Astrocyte of the cerebellum (primary cell): ENCODE measurements at regions not wholly inside any gene's neighbourhood (a gene's known extent, or its start where the extent isn't known, plus 50 kb on each side); places are given as distances from the start of the nearest gene placed in this dataset.

Experiments used
- DNase-seq: peaks from one replicate; pipeline ENCODE4 v3.0.0-alpha.2; 2011; ENCODE audit warnings: low read depth
- H3K4me3 ChIP-seq: 2 replicates; pipeline ENCODE4 v1.5.1; 2011; ENCODE audit warnings: mild to moderate bottlenecking, low read depth, low read length, moderate library complexity
- in situ Hi-C: cut with HindIII; loops from 2 replicates; pipeline ENCODE4 v1.10.0; 2017; ENCODE audit warnings: low sequenced_read_pairs
- TF ChIP-seq, protein P1 (sequence below): IDR thresholded peaks from 2 replicates; pipeline ENCODE4 v1.5.1; 2012; ENCODE audit warnings: low read length, low read depth, moderate library complexity, mild to moderate bottlenecking; ENCODE audit errors: missing control alignments

DNA sequence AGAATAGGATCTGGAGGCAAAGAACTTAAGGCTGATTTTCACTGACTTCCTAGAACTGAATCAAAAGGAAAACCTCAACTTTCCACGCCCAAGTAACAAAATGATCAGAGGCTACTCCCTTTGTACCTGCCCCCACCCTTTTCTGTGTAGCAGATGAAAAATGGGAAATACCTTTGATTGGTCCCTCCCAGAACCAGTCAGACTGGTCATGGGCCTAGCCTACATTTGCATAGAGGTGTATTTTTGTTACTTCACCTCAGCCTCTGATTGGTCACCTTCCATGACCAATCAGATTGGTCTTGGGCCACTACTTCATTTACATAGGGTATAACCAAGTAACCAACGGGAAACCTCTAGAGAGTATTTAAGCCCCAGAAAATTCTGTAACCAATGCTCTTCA, 1553.5 kb upstream of the C9orf72 start:
- TF ChIP-seq, protein P1, sequence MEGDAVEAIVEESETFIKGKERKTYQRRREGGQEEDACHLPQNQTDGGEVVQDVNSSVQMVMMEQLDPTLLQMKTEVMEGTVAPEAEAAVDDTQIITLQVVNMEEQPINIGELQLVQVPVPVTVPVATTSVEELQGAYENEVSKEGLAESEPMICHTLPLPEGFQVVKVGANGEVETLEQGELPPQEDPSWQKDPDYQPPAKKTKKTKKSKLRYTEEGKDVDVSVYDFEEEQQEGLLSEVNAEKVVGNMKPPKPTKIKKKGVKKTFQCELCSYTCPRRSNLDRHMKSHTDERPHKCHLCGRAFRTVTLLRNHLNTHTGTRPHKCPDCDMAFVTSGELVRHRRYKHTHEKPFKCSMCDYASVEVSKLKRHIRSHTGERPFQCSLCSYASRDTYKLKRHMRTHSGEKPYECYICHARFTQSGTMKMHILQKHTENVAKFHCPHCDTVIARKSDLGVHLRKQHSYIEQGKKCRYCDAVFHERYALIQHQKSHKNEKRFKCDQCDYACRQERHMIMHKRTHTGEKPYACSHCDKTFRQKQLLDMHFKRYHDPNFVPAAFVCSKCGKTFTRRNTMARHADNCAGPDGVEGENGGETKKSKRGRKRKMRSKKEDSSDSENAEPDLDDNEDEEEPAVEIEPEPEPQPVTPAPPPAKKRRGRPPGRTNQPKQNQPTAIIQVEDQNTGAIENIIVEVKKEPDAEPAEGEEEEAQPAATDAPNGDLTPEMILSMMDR: no peak
- in situ Hi-C loops: no loop called here
- DNase-seq: no peak
- H3K4me3 ChIP-seq: no peak overlapping the region

DNA sequence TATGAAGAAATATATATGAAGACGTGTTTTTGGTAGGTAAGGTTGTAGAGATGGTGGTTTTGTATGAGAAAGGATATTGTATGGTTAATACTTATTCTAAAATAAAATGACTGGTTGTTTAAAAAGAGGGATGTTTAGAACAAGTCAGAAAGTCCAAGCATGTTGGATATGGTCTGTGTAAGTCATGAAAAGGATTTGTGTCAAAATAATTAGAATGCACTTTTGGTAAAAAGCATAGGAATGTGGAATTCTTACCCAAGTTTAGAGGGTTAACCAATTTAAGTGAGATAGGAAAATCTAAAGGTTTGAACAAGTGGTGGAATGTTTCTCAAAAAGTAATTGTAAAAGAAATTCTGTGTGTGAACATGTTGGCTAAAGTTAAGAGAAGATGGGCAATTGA, 1556.5 kb upstream of the C9orf72 start:
- DNase-seq: no peak
- in situ Hi-C loops: no loop called here
- H3K4me3 ChIP-seq: no peak overlapping the region
- TF ChIP-seq, protein P1: no peak

DNA sequence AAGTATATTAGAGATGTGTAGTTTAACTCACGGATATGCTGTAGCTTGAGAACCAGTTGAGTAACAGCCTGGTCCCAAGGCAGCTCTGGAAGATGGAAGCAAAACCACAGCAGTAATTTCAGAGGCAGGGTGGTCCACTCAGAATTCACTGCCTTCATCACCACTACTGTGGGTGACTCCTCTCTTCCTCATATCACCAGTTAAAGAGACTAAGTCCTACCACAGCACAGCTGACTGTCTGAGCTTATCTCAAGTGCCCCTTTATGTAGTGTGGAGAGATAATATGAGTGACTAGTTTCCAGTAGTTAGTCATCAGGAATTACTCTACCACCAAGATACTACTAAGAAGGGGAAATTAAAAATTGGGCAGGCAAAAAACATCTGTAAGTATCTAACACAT, 1571.2 kb upstream of the C9orf72 start:
- no peak for DNase-seq
- TF ChIP-seq, protein P1: no peak
- in situ Hi-C loops: no loop called here
- no peak overlapping the region for H3K4me3 ChIP-seq

DNA sequence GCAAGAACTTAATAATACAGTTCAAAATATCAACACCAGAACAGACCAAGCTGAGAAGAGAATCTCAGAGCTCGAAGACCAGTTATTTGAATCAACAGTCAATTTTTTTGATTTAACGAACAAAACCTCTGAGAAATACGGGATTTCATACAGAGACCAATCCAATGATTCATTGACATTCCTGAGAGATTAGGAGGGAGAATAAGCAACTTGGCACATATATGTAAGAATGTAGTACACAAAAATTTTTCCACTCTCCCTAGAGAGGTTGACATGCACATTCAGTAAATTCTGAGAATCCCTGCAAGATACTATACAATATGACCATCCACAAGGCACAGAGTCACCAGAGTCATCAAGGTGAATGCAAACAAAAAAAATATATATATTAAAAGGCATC, 1577.3 kb upstream of the C9orf72 start:
- in situ Hi-C loops: no loop called here
- DNase-seq: no peak
- TF ChIP-seq, protein P1: no peak
- H3K4me3 ChIP-seq: no peak overlapping the region

DNA sequence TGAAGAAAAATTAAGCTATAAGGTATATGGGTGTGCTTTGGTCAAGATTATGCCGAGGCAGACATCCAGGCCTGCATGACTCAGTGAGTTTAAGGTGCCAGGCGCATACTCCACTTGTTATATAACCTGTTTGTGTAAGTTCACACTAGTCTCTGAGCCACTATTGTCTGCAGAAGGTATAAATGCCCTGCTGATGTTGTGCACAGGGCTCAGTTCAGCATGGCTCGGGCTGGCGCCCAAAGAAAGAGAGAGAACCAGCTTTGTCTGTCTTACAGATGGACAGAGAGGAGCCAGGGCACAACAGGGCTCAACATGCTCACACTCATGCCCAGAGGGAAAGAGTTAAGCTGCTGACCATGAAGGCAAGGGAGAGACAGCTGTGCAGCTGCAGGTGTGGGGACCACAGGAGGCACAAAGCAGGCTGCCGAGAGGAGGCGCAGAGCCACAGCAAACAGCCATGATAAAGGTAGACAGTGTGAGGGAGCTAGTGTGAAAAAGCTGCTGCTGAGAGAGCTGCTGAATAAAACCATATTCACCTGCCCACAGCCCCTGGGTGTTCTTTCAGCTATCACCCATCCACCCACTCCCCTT, 1587.6 kb upstream of the C9orf72 start:
- DNase-seq: no peak

DNA sequence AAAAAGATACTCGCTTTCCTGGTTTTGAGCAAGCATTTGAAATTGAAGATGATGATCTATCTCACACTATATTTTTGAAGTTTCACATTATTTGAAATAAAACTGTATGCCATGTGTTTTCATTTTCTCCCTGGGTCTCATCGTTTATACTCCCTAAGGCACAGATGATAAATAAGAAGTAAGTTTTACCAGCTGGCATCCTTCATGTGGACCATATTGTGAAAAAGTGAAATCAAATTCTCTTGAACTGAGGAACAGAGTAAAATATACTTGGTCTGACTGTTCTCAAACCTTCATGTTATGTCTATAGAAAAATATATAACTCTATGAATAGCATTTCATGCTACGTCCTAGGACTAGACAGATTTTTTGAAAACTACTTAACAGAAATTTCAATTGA, 1600.9 kb upstream of the C9orf72 start:
- TF ChIP-seq, protein P1: no peak
- in situ Hi-C loops: no loop called here
- H3K4me3 ChIP-seq: no peak overlapping the region
- DNase-seq: no peak

More for the DNA sequence above, 1587.6 kb upstream of the C9orf72 start:
- in situ Hi-C loops: no loop called here
- H3K4me3 ChIP-seq: no peak overlapping the region
- TF ChIP-seq, protein P1: no peak
